Epithelial cell of proximal tubule (primary cell): ENCODE measurements at regions not wholly inside any gene's neighbourhood (a gene's known extent, or its start where the extent isn't known, plus 50 kb on each side); places are given as distances from the start of the nearest gene placed in this dataset.

Experiments used
- DNase-seq: peaks from one replicate; pipeline ENCODE4 v3.0.0-alpha.2; 2011; ENCODE audit warnings: low read depth
- H3K4me3 ChIP-seq: 2 replicates; pipeline ENCODE4 v1.5.1; 2011; ENCODE audit warnings: low read depth, mild to moderate bottlenecking, low read length
- CTCF ChIP-seq: conservative IDR thresholded peaks from 2 replicates; pipeline ENCODE4 v1.5.1; 2012; ENCODE audit warnings: low read depth, mild to moderate bottlenecking, low read length

GRCh38 chr4:106607558-106607957 lies 239.0 kb upstream of the GIMD1 start:
- no peak overlapping the region for H3K4me3 ChIP-seq
- TF ChIP-seq CTCF: no peak
- DNase-seq: no peak

DNA sequence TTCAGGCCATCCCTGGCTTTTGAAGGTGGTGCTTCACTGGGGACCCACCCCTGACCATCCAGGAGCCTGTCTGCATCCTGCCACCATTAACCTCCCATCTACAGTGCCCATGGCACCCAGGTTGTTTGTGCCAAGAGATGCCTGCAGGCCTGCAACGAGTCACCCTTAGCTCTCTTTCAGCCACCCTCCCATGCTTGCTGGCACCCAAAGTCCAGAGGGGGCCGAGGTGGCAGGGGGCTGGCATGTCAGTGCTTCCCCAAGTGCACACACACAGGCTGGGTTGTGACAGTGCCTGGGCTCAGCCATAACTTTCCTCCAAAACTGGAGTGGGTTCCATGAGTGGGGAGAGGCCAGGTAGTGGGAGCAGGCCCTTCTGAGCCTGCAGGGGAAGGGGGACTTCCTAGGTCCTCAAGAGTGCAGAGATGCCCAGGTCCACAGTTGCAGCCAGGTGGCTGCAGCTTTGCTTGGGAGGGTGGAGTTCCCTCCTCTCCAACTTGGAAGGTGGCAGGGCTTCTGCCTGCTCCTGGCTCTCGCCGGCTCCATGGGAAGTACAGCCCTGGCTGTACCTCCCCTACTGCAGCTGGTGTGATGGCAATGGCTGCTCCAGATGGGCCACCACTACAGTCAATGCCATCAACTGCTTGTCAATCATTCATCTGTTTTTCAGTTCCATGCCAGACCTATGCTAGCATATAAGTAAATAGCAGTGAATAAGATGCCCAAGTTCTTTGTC lies 235.9 kb upstream of the GIMD1 start:
- no peak for DNase-seq
- no peak for TF ChIP-seq CTCF
- no peak overlapping the region for H3K4me3 ChIP-seq

DNA sequence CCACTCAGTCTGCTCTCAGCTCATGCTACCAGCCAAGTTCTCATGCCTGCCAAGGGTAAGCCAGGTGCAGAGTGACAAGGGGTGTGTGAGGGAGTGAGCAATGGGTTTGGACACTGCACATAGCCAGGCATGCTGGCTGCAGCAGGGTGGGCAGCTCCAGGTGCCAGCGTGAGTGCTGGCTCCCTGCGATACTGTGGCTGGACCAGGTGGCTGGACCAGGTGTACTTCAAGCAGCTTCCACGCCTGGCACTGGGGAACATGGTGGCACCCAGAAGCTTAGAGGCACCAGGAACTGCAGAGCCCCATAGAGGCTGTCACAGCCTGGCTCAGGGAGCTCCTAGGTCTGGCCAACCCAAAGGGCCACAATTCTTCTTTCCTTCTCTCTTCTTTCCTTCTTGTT lies 234.9 kb upstream of the GIMD1 start:
- no peak for DNase-seq
- no peak for TF ChIP-seq CTCF
- H3K4me3 ChIP-seq: no peak overlapping the region

- no peak for TF ChIP-seq CTCF
- no peak for DNase-seq
- no peak overlapping the region for H3K4me3 ChIP-seq
These were observed 234.1 kb upstream of the GIMD1 start for GRCh38 chr4:106602711-106603110.

DNA sequence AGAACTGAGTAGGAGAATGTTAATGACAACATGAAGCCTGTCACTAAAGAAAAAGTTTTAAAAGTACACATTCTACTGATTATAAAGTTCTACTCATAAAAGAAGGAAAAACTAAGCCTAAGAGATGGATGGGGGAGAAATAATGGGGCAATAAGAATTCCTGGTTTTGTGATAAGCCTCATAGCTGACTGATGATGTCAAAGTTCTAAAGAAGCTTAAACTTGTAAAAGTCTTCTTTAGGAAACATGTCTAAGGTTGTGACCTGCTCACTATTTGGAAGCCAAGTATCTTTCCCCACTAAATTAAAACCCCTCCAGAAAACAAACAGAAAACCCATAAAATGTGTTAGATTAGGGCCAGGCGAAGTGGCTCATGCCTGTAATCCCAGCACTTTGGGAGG lies 232.9 kb upstream of the GIMD1 start:
- H3K4me3 ChIP-seq: no peak overlapping the region
- DNase-seq: no peak
- TF ChIP-seq CTCF: no peak

GRCh38 chr4:106595906-106596305 lies 227.3 kb upstream of the GIMD1 start:
- no peak for DNase-seq

More at GRCh38 chr4:106595906-106596305, 227.3 kb upstream of the GIMD1 start:
- H3K4me3 ChIP-seq: no peak overlapping the region
- no peak for TF ChIP-seq CTCF
